ENCODE measurements at regions not wholly inside any gene's neighbourhood (a gene's known extent, or its start where the extent isn't known, plus 50 kb on each side); places are given as distances from the start of the nearest gene placed in this dataset.

GRCh38 chr7:16989811-16990413 lies 108.1 kb upstream of the AGR3 start:
- BruUV-seq (replicated peaks) = no TSS peak
- intact Hi-C loops (cut with micrococcal nuclease) = loop anchor here (10.0 kb wide), 2 partner anchors 385 to 545 kb away; no protein-coding TSS in a partner anchor
- peaks cover 24% of the 10 kb centered on the region for H3K4me1 Mint-ChIP-seq (ENCODE audit: insufficient read depth, unreplicated experiment)
- TF ChIP-seq CTCF (IDR thresholded peaks at IDR 0.05; ENCODE audit: unreplicated experiment) = no peak
- DNase-seq (ENCODE audit: unreplicated experiment) = peak; percentile 99
- ChIA-PET CTCF (interaction anchor here (0.6 to 1.3 kb wide), 4 partner anchors 10 to 243 kb away, joined by 3 read pairs; no protein-coding TSS in a partner anchor), POLR2A (interaction anchor here (0.6 to 4.6 kb wide), 20 partner anchors 9 to 841 kb away, joined by 3 to 25 read pairs (median 5); partner anchors contain the start of gene AHR)
- H3K36me3 Mint-ChIP-seq (ENCODE audit: insufficient read depth, unreplicated experiment) = no peaks in the 10 kb centered on the region
- no peaks in the 10 kb centered on the region for H3K27me3 Mint-ChIP-seq (ENCODE audit: insufficient read depth, unreplicated experiment)
- H3K9me3 Mint-ChIP-seq (ENCODE audit: unreplicated experiment) = no peaks in the 10 kb centered on the region
- peak overlapping the region; percentile 70 for H3K4me3 Mint-ChIP-seq (ENCODE audit: unreplicated experiment)
- peak overlapping the region; percentile 78 for H3K27ac Mint-ChIP-seq (ENCODE audit: low read depth, unreplicated experiment)

- intact Hi-C loops (cut with micrococcal nuclease) = no loop called here
- H3K36me3 Mint-ChIP-seq (ENCODE audit: insufficient read depth, unreplicated experiment) = no peaks in the 10 kb centered on the region
- ChIA-PET CTCF (interaction anchor here (0.6 kb wide), 1 partner anchor 71 kb away, joined by 3 read pairs; no protein-coding TSS in a partner anchor), POLR2A (no interaction called here)
- H3K4me3 Mint-ChIP-seq (ENCODE audit: unreplicated experiment) = no peak overlapping the region
- H3K27ac Mint-ChIP-seq (ENCODE audit: low read depth, unreplicated experiment) = no peak overlapping the region
- H3K27me3 Mint-ChIP-seq (ENCODE audit: insufficient read depth, unreplicated experiment) = no peaks in the 10 kb centered on the region
- H3K9me3 Mint-ChIP-seq (ENCODE audit: unreplicated experiment) = no peaks in the 10 kb centered on the region
- TF ChIP-seq CTCF (IDR thresholded peaks at IDR 0.05; ENCODE audit: unreplicated experiment) = no peak
- BruUV-seq (replicated peaks) = no TSS peak
- DNase-seq (ENCODE audit: unreplicated experiment) = no peak
- peaks cover 16% of the 10 kb centered on the region for H3K4me1 Mint-ChIP-seq (ENCODE audit: insufficient read depth, unreplicated experiment)
These were observed 109.8 kb upstream of the AGR3 start for GRCh38 chr7:16991551-16991950.

- no peak overlapping the region for H3K27ac Mint-ChIP-seq (ENCODE audit: low read depth, unreplicated experiment)
These were observed 111.8 kb upstream of the AGR3 start for GRCh38 chr7:16993543-16993942.

More at GRCh38 chr7:16993543-16993942, 111.8 kb upstream of the AGR3 start:
- Mint-ChIP-seq H3K4me3 (ENCODE audit: unreplicated experiment) (no peak overlapping the region), H3K4me1 (ENCODE audit: insufficient read depth, unreplicated experiment) (peaks cover 16% of the 10 kb centered on the region), H3K36me3 (ENCODE audit: insufficient read depth, unreplicated experiment) (no peaks in the 10 kb centered on the region), H3K27me3 (ENCODE audit: insufficient read depth, unreplicated experiment) (no peaks in the 10 kb centered on the region), H3K9me3 (ENCODE audit: unreplicated experiment) (no peaks in the 10 kb centered on the region)
- DNase-seq (ENCODE audit: unreplicated experiment) = no peak
- BruUV-seq (replicated peaks) = no TSS peak
- ChIA-PET POLR2A (interaction anchor here (1.2 kb wide), 1 partner anchor 305 kb away, joined by 3 read pairs; the partner anchor contains the start of gene AHR), CTCF (interaction anchor here (0.7 kb wide), 1 partner anchor 26 kb away, joined by 3 read pairs; no protein-coding TSS in a partner anchor)
- TF ChIP-seq CTCF (IDR thresholded peaks at IDR 0.05; ENCODE audit: unreplicated experiment) = no peak
- intact Hi-C loops (cut with micrococcal nuclease) = no loop called here
